SK-N-SH treated with all-trans-retinoic acid at 6 μM for 48 hours (cell line): ENCODE measurements at regions not wholly inside any gene's neighbourhood (a gene's known extent, or its start where the extent isn't known, plus 50 kb on each side); places are given as distances from the start of the nearest gene placed in this dataset.

Experiments
- ZNF70 ChIP-seq: fragments of 450-650 bp; formaldehyde crosslinking; IDR thresholded peaks from 2 replicates; pipeline ENCODE4 v1.5.0; 2020; ENCODE audit warnings: mild to moderate bottlenecking, moderate library complexity
- TF ChIP-seq, protein P1 (sequence below): fragments of 250-450 bp; sonication (Bioruptor Pico); IDR thresholded peaks from 2 replicates; pipeline ENCODE4 v1.8.0; 2020; ENCODE audit warnings: mild to moderate bottlenecking, moderate library complexity, borderline replicate concordance

DNA sequence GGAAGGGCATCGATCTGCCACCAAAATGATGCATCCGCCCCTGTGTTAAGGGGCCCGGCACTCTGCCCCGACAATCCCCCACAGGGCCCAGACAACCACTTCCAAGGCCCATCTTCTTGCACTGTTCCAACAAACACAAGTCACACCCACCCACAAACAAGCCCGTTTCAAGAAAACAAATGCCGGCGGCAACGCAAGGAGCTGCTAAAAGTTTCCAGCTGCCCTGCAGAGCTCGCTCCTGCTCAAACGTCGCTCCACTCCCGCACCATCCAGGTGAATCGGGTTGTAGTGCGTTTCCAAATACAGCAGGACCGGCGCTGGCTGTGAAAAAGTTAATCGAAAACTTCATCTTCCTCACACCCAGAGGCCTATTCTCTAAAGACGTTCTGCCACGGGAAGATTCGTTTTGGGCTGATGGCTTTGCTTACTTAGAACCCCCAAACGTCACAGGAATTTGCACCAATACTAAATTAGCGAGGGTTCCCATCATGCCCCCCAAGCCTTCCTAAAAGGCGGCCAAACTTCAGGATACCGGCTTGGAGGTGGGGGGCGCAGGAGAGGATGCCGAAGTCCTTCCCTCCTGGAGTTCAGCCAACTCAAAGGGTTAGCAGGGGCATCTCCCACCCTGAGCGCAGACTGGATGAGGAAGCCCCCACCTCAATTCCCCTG is 107.4 kb upstream of the DOCK9 start:
- TF ChIP-seq, protein P1, sequence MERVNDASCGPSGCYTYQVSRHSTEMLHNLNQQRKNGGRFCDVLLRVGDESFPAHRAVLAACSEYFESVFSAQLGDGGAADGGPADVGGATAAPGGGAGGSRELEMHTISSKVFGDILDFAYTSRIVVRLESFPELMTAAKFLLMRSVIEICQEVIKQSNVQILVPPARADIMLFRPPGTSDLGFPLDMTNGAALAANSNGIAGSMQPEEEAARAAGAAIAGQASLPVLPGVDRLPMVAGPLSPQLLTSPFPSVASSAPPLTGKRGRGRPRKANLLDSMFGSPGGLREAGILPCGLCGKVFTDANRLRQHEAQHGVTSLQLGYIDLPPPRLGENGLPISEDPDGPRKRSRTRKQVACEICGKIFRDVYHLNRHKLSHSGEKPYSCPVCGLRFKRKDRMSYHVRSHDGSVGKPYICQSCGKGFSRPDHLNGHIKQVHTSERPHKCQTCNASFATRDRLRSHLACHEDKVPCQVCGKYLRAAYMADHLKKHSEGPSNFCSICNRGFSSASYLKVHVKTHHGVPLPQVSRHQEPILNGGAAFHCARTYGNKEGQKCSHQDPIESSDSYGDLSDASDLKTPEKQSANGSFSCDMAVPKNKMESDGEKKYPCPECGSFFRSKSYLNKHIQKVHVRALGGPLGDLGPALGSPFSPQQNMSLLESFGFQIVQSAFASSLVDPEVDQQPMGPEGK, result no peak
- TF ChIP-seq ZNF70 (CRISPR knock-in tag), result no peak
